ENCODE measurements at regions not wholly inside any gene's neighbourhood (a gene's known extent, or its start where the extent isn't known, plus 50 kb on each side); places are given as distances from the start of the nearest gene placed in this dataset.

GRCh38 chr15:88725305-88726210, 77.7 kb upstream of the ACAN start:
- H3K36me3 ChIP-seq (ENCODE audit: insufficient read depth, low read length, poor library complexity, severe bottlenecking), result no peaks in the 10 kb centered on the region
- intact Hi-C loops (cut with micrococcal nuclease; ENCODE audit: unreplicated experiment), result no loop called here
- no peak overlapping the region for H3K4me3 ChIP-seq (ENCODE audit: low read depth, low read length, poor library complexity, severe bottlenecking)
- BruUV-seq (replicated peaks), result no TSS peak
- H3K27ac ChIP-seq (ENCODE audit: low read depth, low read length, poor library complexity, severe bottlenecking), result no peak overlapping the region
- ChIA-PET POLR2A (ENCODE audit: low non-redundant PET) (no interaction called here), CTCF (no interaction called here)
- H3K9me3 ChIP-seq (ENCODE audit: low read depth, low read length, poor library complexity, severe bottlenecking), result no peaks in the 10 kb centered on the region
- H3K4me1 ChIP-seq (ENCODE audit: insufficient read depth, low read length, poor library complexity, severe bottlenecking), result no peaks in the 10 kb centered on the region
- TF ChIP-seq EZH2 (IDR thresholded peaks at IDR 0.05; ENCODE audit: borderline replicate concordance, low read depth, low read length, poor library complexity, severe bottlenecking) (no peak), CTCF (conservative IDR thresholded peaks at IDR 0.05; ENCODE audit: low read depth, low read length) (no peak)
- no peak for DNase-seq (ENCODE audit: low spot score)
- no peaks in the 10 kb centered on the region for H3K27me3 ChIP-seq (replicated peaks; ENCODE audit: insufficient read depth, low read depth, low read length, poor library complexity)

- CTCF ChIA-PET, result no interaction called here
- no peak for TF ChIP-seq CTCF (conservative IDR thresholded peaks at IDR 0.05; ENCODE audit: low read depth, low read length)
- no peak for TF ChIP-seq EZH2 (IDR thresholded peaks at IDR 0.05; ENCODE audit: borderline replicate concordance, low read depth, low read length, poor library complexity, severe bottlenecking)
- BruUV-seq (replicated peaks), result no TSS peak
- intact Hi-C loops (cut with micrococcal nuclease; ENCODE audit: unreplicated experiment), result no loop called here
- Histone ChIP-seq H3K4me1 (ENCODE audit: insufficient read depth, low read length, poor library complexity, severe bottlenecking) (no peaks in the 10 kb centered on the region), H3K36me3 (ENCODE audit: insufficient read depth, low read length, poor library complexity, severe bottlenecking) (no peaks in the 10 kb centered on the region), H3K4me3 (ENCODE audit: low read depth, low read length, poor library complexity, severe bottlenecking) (no peak overlapping the region), H3K27ac (ENCODE audit: low read depth, low read length, poor library complexity, severe bottlenecking) (no peak overlapping the region), H3K27me3 (replicated peaks; ENCODE audit: insufficient read depth, low read depth, low read length, poor library complexity) (no peaks in the 10 kb centered on the region), H3K9me3 (ENCODE audit: low read depth, low read length, poor library complexity, severe bottlenecking) (no peaks in the 10 kb centered on the region)
- POLR2A ChIA-PET (ENCODE audit: low non-redundant PET), result no interaction called here
- no peak for DNase-seq (ENCODE audit: low spot score)
These were observed 75.8 kb upstream of the ACAN start for GRCh38 chr15:88727439-88727838.

DNA sequence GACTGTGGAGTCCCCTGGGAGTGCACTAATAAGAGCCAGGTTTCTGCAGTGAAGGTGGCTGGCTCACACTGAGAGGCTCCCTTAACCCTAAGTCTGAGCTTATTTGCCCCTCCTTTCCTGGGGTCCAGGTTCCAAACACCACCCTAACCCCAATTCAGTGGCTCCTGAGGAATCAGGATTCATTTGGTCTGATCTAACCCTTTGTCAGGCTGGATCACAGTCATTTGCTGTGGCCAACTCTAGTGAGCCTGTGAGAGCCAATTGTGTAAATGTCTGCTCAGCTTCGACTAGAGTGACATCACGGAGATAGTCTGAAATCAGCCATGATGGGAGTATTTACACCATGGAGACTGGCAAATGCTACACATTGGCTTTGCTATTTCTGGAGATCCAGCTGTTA, 73.7 kb upstream of the ACAN start:
- TF ChIP-seq EZH2 (IDR thresholded peaks at IDR 0.05; ENCODE audit: borderline replicate concordance, low read depth, low read length, poor library complexity, severe bottlenecking) (no peak), CTCF (conservative IDR thresholded peaks at IDR 0.05; ENCODE audit: low read depth, low read length) (no peak)
- Histone ChIP-seq H3K9me3 (ENCODE audit: low read depth, low read length, poor library complexity, severe bottlenecking) (no peaks in the 10 kb centered on the region), H3K4me3 (ENCODE audit: low read depth, low read length, poor library complexity, severe bottlenecking) (no peak overlapping the region), H3K27me3 (replicated peaks; ENCODE audit: insufficient read depth, low read depth, low read length, poor library complexity) (peaks cover 7% of the 10 kb centered on the region), H3K27ac (ENCODE audit: low read depth, low read length, poor library complexity, severe bottlenecking) (no peak overlapping the region), H3K36me3 (ENCODE audit: insufficient read depth, low read length, poor library complexity, severe bottlenecking) (no peaks in the 10 kb centered on the region), H3K4me1 (ENCODE audit: insufficient read depth, low read length, poor library complexity, severe bottlenecking) (no peaks in the 10 kb centered on the region)
- no TSS peak for BruUV-seq (replicated peaks)
- intact Hi-C loops (cut with micrococcal nuclease; ENCODE audit: unreplicated experiment), result no loop called here
- DNase-seq (ENCODE audit: low spot score), result no peak
- CTCF ChIA-PET, result no interaction called here
- POLR2A ChIA-PET (ENCODE audit: low non-redundant PET), result no interaction called here
